Body of pancreas (tissue), 4 donors: ENCODE measurements at regions not wholly inside any gene's neighbourhood (a gene's known extent, or its start where the extent isn't known, plus 50 kb on each side); places are given as distances from the start of the nearest gene placed in this dataset.

ENCODE experiments used
- CTCF ChIP-seq, 7 experiments: fragments of 450-650 bp in 4 of 7; fragments of 200-600 bp in 3 of 7; sonication (generic) in 3 of 7; IDR thresholded peaks; one replicate each; pipeline ENCODE4 v1.5.1; 2016 to 2019; ENCODE audit warnings: antibody characterized with exemption in 7 of 7
- POLR2A ChIP-seq, 3 donors: fragments of 450-650 bp; IDR thresholded peaks; one replicate each; pipeline ENCODE4 v1.6.1; 2016; ENCODE audit warnings: antibody characterized with exemption in 3 of 3, mild to moderate bottlenecking in 2 of 3

GRCh38 chr1:218526198-218526580 is 181.1 kb downstream of the TGFB2 start:
- TF ChIP-seq POLR2A (IDR thresholded peaks at IDR 0.05) (no peak), CTCF (IDR thresholded peaks at IDR 0.05) (no peak)
